ENCODE measurements at regions not wholly inside any gene's neighbourhood (a gene's known extent, or its start where the extent isn't known, plus 50 kb on each side); places are given as distances from the start of the nearest gene placed in this dataset.

DNA sequence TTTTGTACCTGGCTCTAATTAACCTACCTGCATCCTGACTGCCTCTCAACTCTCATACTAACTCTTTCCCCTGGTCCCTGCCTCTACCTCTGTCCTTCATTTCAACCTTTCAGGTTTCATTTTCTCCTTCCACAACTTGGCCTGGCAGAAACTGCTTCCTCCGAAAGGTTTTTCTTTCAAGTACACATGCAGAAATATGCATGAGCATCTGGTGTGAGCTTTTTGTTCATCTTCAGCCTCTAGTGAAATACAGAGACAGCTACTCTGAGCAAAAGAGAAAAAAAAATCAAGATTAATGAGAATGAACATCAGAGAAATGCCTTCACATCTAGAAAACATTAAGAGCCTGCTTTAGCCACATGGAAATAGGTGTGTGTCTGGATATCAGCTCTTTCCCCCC is 297.9 kb upstream of the PCSK5 start:
- no peaks in the 10 kb centered on the region for H3F3A ChIP-seq (ENCODE audit: insufficient read depth, low read length, poor library complexity, severe bottlenecking)
- H3K4me3 ChIP-seq (ENCODE audit: low read length): no peak overlapping the region
- H3K27me3 ChIP-seq (ENCODE audit: insufficient read depth, low read depth, low read length): no peaks in the 10 kb centered on the region
- no peaks in the 10 kb centered on the region for H3K79me2 ChIP-seq (replicated peaks; ENCODE audit: insufficient read depth, low read length)
- no peak overlapping the region for H3K27ac ChIP-seq (ENCODE audit: low read length)
- no peaks in the 10 kb centered on the region for H3K9me3 ChIP-seq (ENCODE audit: low read length)
- H3K36me3 ChIP-seq (ENCODE audit: insufficient read depth, low read length): no peaks in the 10 kb centered on the region
- TF ChIP-seq RAD21 (conservative IDR thresholded peaks at IDR 0.05) (no peak), EP300 (conservative IDR thresholded peaks at IDR 0.05; ENCODE audit: poor library complexity, severe bottlenecking) (no peak), SMC3 (conservative IDR thresholded peaks at IDR 0.05; ENCODE audit: poor library complexity) (no peak)
- TF ChIP-seq, protein P1, sequence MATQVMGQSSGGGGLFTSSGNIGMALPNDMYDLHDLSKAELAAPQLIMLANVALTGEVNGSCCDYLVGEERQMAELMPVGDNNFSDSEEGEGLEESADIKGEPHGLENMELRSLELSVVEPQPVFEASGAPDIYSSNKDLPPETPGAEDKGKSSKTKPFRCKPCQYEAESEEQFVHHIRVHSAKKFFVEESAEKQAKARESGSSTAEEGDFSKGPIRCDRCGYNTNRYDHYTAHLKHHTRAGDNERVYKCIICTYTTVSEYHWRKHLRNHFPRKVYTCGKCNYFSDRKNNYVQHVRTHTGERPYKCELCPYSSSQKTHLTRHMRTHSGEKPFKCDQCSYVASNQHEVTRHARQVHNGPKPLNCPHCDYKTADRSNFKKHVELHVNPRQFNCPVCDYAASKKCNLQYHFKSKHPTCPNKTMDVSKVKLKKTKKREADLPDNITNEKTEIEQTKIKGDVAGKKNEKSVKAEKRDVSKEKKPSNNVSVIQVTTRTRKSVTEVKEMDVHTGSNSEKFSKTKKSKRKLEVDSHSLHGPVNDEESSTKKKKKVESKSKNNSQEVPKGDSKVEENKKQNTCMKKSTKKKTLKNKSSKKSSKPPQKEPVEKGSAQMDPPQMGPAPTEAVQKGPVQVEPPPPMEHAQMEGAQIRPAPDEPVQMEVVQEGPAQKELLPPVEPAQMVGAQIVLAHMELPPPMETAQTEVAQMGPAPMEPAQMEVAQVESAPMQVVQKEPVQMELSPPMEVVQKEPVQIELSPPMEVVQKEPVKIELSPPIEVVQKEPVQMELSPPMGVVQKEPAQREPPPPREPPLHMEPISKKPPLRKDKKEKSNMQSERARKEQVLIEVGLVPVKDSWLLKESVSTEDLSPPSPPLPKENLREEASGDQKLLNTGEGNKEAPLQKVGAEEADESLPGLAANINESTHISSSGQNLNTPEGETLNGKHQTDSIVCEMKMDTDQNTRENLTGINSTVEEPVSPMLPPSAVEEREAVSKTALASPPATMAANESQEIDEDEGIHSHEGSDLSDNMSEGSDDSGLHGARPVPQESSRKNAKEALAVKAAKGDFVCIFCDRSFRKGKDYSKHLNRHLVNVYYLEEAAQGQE (IDR thresholded peaks at IDR 0.05; ENCODE audit: borderline replicate concordance): no peak
- H3K9ac ChIP-seq (ENCODE audit: low read length): no peak overlapping the region
- H2AFZ ChIP-seq (ENCODE audit: low read depth, low read length): no peak overlapping the region
- no peaks in the 10 kb centered on the region for H4K20me1 ChIP-seq (ENCODE audit: insufficient read depth)
- no peak overlapping the region for H3K4me2 ChIP-seq (ENCODE audit: low read length)
- no peaks in the 10 kb centered on the region for H3K9me2 ChIP-seq (ENCODE audit: insufficient read depth, low read length)

DNA sequence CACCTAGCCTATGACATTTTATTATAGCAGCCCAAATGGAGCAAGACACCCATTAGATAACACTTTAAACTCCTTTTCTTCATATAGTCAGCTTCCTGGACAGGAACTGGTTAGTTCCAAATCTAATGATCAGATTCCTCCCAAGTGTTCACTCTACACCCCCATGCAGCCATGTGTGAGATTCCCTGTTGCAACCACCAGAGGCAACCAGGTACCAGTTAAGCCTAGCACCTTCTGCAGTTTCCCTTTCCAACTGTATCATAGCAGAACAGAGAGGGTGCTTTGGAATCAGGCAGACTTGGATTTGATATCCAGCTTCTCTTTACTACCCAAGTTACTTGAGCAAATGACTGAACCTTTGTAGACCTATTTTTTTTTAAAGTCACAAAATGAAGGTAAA is 296.6 kb upstream of the PCSK5 start:
- Histone ChIP-seq H3K27ac (ENCODE audit: low read length) (no peak overlapping the region), H3K27me3 (ENCODE audit: insufficient read depth, low read depth, low read length) (no peaks in the 10 kb centered on the region), H3K9me2 (ENCODE audit: insufficient read depth, low read length) (no peaks in the 10 kb centered on the region), H3K9ac (ENCODE audit: low read length) (no peak overlapping the region), H3K4me2 (ENCODE audit: low read length) (no peak overlapping the region), H3K9me3 (ENCODE audit: low read length) (no peaks in the 10 kb centered on the region), H3F3A (ENCODE audit: insufficient read depth, low read length, poor library complexity, severe bottlenecking) (no peaks in the 10 kb centered on the region), H3K4me3 (ENCODE audit: low read length) (no peak overlapping the region), H3K36me3 (ENCODE audit: insufficient read depth, low read length) (no peaks in the 10 kb centered on the region), H2AFZ (ENCODE audit: low read depth, low read length) (no peak overlapping the region), H4K20me1 (ENCODE audit: insufficient read depth) (no peaks in the 10 kb centered on the region), H3K79me2 (replicated peaks; ENCODE audit: insufficient read depth, low read length) (no peaks in the 10 kb centered on the region)
- TF ChIP-seq, protein P2, sequence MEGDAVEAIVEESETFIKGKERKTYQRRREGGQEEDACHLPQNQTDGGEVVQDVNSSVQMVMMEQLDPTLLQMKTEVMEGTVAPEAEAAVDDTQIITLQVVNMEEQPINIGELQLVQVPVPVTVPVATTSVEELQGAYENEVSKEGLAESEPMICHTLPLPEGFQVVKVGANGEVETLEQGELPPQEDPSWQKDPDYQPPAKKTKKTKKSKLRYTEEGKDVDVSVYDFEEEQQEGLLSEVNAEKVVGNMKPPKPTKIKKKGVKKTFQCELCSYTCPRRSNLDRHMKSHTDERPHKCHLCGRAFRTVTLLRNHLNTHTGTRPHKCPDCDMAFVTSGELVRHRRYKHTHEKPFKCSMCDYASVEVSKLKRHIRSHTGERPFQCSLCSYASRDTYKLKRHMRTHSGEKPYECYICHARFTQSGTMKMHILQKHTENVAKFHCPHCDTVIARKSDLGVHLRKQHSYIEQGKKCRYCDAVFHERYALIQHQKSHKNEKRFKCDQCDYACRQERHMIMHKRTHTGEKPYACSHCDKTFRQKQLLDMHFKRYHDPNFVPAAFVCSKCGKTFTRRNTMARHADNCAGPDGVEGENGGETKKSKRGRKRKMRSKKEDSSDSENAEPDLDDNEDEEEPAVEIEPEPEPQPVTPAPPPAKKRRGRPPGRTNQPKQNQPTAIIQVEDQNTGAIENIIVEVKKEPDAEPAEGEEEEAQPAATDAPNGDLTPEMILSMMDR (IDR thresholded peaks at IDR 0.05; ENCODE audit: poor library complexity, severe bottlenecking): no peak
- TF ChIP-seq TAF1 (IDR thresholded peaks at IDR 0.05; ENCODE audit: low read depth) (no peak), SMC3 (conservative IDR thresholded peaks at IDR 0.05; ENCODE audit: poor library complexity) (no peak), POLR2AphosphoS5 (IDR thresholded peaks at IDR 0.05) (no peak), EZH2 (IDR thresholded peaks at IDR 0.05; ENCODE audit: borderline replicate concordance, insufficient read depth, low read length, poor library complexity, severe bottlenecking) (no peak), MXI1 (conservative IDR thresholded peaks at IDR 0.05; ENCODE audit: poor library complexity, severe bottlenecking) (no peak), EP300 (conservative IDR thresholded peaks at IDR 0.05; ENCODE audit: poor library complexity, severe bottlenecking) (no peak), RAD21 (conservative IDR thresholded peaks at IDR 0.05) (no peak)
- TF ChIP-seq, protein P1 (IDR thresholded peaks at IDR 0.05; ENCODE audit: borderline replicate concordance): no peak
